Midbrain (tissue), 1 donor: ENCODE measurements at regions not wholly inside any gene's neighbourhood (a gene's known extent, or its start where the extent isn't known, plus 50 kb on each side); places are given as distances from the start of the nearest gene placed in this dataset.
"Not testable (repeated sequence)": the region's sequence is repeated elsewhere in the genome, so short reads cannot be mapped to it uniquely, and the experiment has no call there.

Experiments
- DNase-seq: peaks from one replicate; lab custom pipeline; 2025; lab: John Stamatoyannopoulos, UW

- no peak for DNase-seq
These were observed 479.4 kb upstream of the CBLB start for GRCh38 chr3:106348139-106348690.

- no peak for DNase-seq
These were observed 480.5 kb upstream of the CBLB start for GRCh38 chr3:106349191-106349881.

GRCh38 chr3:106355873-106356272, 487.1 kb upstream of the CBLB start:
- DNase-seq = no peak

- no peak for DNase-seq
These were observed 490.9 kb upstream of the CBLB start for GRCh38 chr3:106359692-106360091.

- DNase-seq = not testable (repeated sequence)
These were observed 492.1 kb upstream of the CBLB start for GRCh38 chr3:106360901-106361300.

- DNase-seq = no peak
These were observed 495.7 kb upstream of the CBLB start for GRCh38 chr3:106364477-106364876.

GRCh38 chr3:106365061-106365691, 496.4 kb upstream of the CBLB start:
- DNase-seq = no peak

- no peak for DNase-seq
These were observed 497.5 kb upstream of the CBLB start for GRCh38 chr3:106366352-106366751.

- no peak for DNase-seq
These were observed 498.7 kb upstream of the CBLB start for GRCh38 chr3:106367496-106367895.

- DNase-seq = no peak
These were observed 502.6 kb upstream of the CBLB start for GRCh38 chr3:106371221-106371970.

- no peak for DNase-seq
These were observed 503.4 kb upstream of the CBLB start for GRCh38 chr3:106371971-106372805.

- DNase-seq = no peak
These were observed 504.0 kb upstream of the CBLB start for GRCh38 chr3:106372806-106373190.

GRCh38 chr3:106376016-106376570, 507.3 kb upstream of the CBLB start:
- DNase-seq = no peak

- no peak for DNase-seq
These were observed 510.5 kb upstream of the CBLB start for GRCh38 chr3:106379251-106379750.

GRCh38 chr3:106380232-106380631, 511.4 kb upstream of the CBLB start:
- no peak for DNase-seq

GRCh38 chr3:106381286-106381938, 512.6 kb upstream of the CBLB start:
- DNase-seq = no peak

- DNase-seq = no peak
These were observed 513.1 kb upstream of the CBLB start for GRCh38 chr3:106381939-106382335.

GRCh38 chr3:106386050-106386449, 517.2 kb upstream of the CBLB start:
- no peak for DNase-seq

- no peak for DNase-seq
These were observed 524.1 kb upstream of the CBLB start for GRCh38 chr3:106392915-106393314.

- no peak for DNase-seq
These were observed 528.2 kb upstream of the CBLB start for GRCh38 chr3:106397006-106397405.
